ENCODE measurements at regions not wholly inside any gene's neighbourhood (a gene's known extent, or its start where the extent isn't known, plus 50 kb on each side); places are given as distances from the start of the nearest gene placed in this dataset.

GRCh38 chr1:245031041-245031440 is 123.7 kb upstream of the KIF26B start:
- Histone ChIP-seq H3K9me3 (replicated peaks; ENCODE audit: control insufficient read depth, low read depth, low read length) (no peaks in the 10 kb centered on the region), H3K36me3 (ENCODE audit: control insufficient read depth, insufficient read depth, low read length) (peaks cover 18% of the 10 kb centered on the region), H3K4me3 (ENCODE audit: low read length) (no peak overlapping the region), H3K27me3 (ENCODE audit: control insufficient read depth, insufficient read depth, low read length) (no peaks in the 10 kb centered on the region), H3K4me1 (ENCODE audit: control insufficient read depth, insufficient read depth, low read length) (no peaks in the 10 kb centered on the region), H3K27ac (ENCODE audit: low read length) (no peak overlapping the region)
- DNase-seq, result no peak
- no CpG with 5 or more reads among the region's 3 CpGs for WGBS (ENCODE audit: insufficient coverage)

- no peaks in the 10 kb centered on the region for H3K9me3 ChIP-seq (replicated peaks; ENCODE audit: control insufficient read depth, low read depth, low read length)
- no peaks in the 10 kb centered on the region for H3K4me1 ChIP-seq (ENCODE audit: control insufficient read depth, insufficient read depth, low read length)
- no peak overlapping the region for H3K27ac ChIP-seq (ENCODE audit: low read length)
- WGBS (ENCODE audit: insufficient coverage), result no CpG with 5 or more reads among the region's 3 CpGs
- H3K4me3 ChIP-seq (ENCODE audit: low read length), result no peak overlapping the region
- H3K27me3 ChIP-seq (ENCODE audit: control insufficient read depth, insufficient read depth, low read length), result no peaks in the 10 kb centered on the region
- no peak for DNase-seq
- peaks cover 16% of the 10 kb centered on the region for H3K36me3 ChIP-seq (ENCODE audit: control insufficient read depth, insufficient read depth, low read length)
These were observed 128.5 kb upstream of the KIF26B start for GRCh38 chr1:245026247-245026646.

- Histone ChIP-seq H3K36me3 (ENCODE audit: control insufficient read depth, insufficient read depth, low read length) (peaks cover 8% of the 10 kb centered on the region), H3K4me3 (ENCODE audit: low read length) (no peak overlapping the region), H3K27ac (ENCODE audit: low read length) (no peak overlapping the region), H3K9me3 (replicated peaks; ENCODE audit: control insufficient read depth, low read depth, low read length) (no peaks in the 10 kb centered on the region), H3K27me3 (ENCODE audit: control insufficient read depth, insufficient read depth, low read length) (no peaks in the 10 kb centered on the region), H3K4me1 (ENCODE audit: control insufficient read depth, insufficient read depth, low read length) (no peaks in the 10 kb centered on the region)
- WGBS (ENCODE audit: insufficient coverage), result 100% methylated on average over 1 of the region's 6 CpGs
- no peak for DNase-seq
These were observed 129.3 kb upstream of the KIF26B start for GRCh38 chr1:245025525-245025924.

- Histone ChIP-seq H3K4me1 (ENCODE audit: control insufficient read depth, insufficient read depth, low read length) (no peaks in the 10 kb centered on the region), H3K4me3 (ENCODE audit: low read length) (no peak overlapping the region), H3K36me3 (ENCODE audit: control insufficient read depth, insufficient read depth, low read length) (peaks cover 11% of the 10 kb centered on the region), H3K27me3 (ENCODE audit: control insufficient read depth, insufficient read depth, low read length) (no peaks in the 10 kb centered on the region), H3K27ac (ENCODE audit: low read length) (no peak overlapping the region), H3K9me3 (replicated peaks; ENCODE audit: control insufficient read depth, low read depth, low read length) (no peaks in the 10 kb centered on the region)
- WGBS (ENCODE audit: insufficient coverage), result 100% methylated on average over 2 of the region's 2 CpGs
- no peak for DNase-seq
These were observed 131.6 kb upstream of the KIF26B start for GRCh38 chr1:245023222-245023621.

- no peaks in the 10 kb centered on the region for H3K9me3 ChIP-seq (replicated peaks; ENCODE audit: control insufficient read depth, low read depth, low read length)
- no peak overlapping the region for H3K27ac ChIP-seq (ENCODE audit: low read length)
- WGBS (ENCODE audit: insufficient coverage), result no CpG with 5 or more reads among the region's 6 CpGs
- H3K4me3 ChIP-seq (ENCODE audit: low read length), result no peak overlapping the region
- H3K4me1 ChIP-seq (ENCODE audit: control insufficient read depth, insufficient read depth, low read length), result no peaks in the 10 kb centered on the region
- no peaks in the 10 kb centered on the region for H3K27me3 ChIP-seq (ENCODE audit: control insufficient read depth, insufficient read depth, low read length)
- DNase-seq, result no peak
- H3K36me3 ChIP-seq (ENCODE audit: control insufficient read depth, insufficient read depth, low read length), result peaks cover 9% of the 10 kb centered on the region
These were observed 134.8 kb upstream of the KIF26B start for GRCh38 chr1:245019910-245020486.

- WGBS (ENCODE audit: insufficient coverage), result no CpG with 5 or more reads among the region's 4 CpGs
- no peaks in the 10 kb centered on the region for H3K4me1 ChIP-seq (ENCODE audit: control insufficient read depth, insufficient read depth, low read length)
- no peaks in the 10 kb centered on the region for H3K9me3 ChIP-seq (replicated peaks; ENCODE audit: control insufficient read depth, low read depth, low read length)
- DNase-seq, result no peak
- H3K27ac ChIP-seq (ENCODE audit: low read length), result no peak overlapping the region
- H3K27me3 ChIP-seq (ENCODE audit: control insufficient read depth, insufficient read depth, low read length), result no peaks in the 10 kb centered on the region
- H3K36me3 ChIP-seq (ENCODE audit: control insufficient read depth, insufficient read depth, low read length), result peaks cover 7% of the 10 kb centered on the region
- H3K4me3 ChIP-seq (ENCODE audit: low read length), result no peak overlapping the region
These were observed 138.1 kb upstream of the KIF26B start for GRCh38 chr1:245016700-245017099.

- no peak for DNase-seq
- WGBS (ENCODE audit: insufficient coverage), result 82% methylated on average over 3 of the region's 3 CpGs
- Histone ChIP-seq H3K36me3 (ENCODE audit: control insufficient read depth, insufficient read depth, low read length) (peaks cover 10% of the 10 kb centered on the region), H3K4me1 (ENCODE audit: control insufficient read depth, insufficient read depth, low read length) (no peaks in the 10 kb centered on the region), H3K27ac (ENCODE audit: low read length) (no peak overlapping the region), H3K9me3 (replicated peaks; ENCODE audit: control insufficient read depth, low read depth, low read length) (no peaks in the 10 kb centered on the region), H3K27me3 (ENCODE audit: control insufficient read depth, insufficient read depth, low read length) (no peaks in the 10 kb centered on the region), H3K4me3 (ENCODE audit: low read length) (no peak overlapping the region)
These were observed 139.8 kb upstream of the KIF26B start for GRCh38 chr1:245015031-245015430.

- Histone ChIP-seq H3K4me3 (ENCODE audit: low read length) (no peak overlapping the region), H3K27ac (ENCODE audit: low read length) (no peak overlapping the region), H3K36me3 (ENCODE audit: control insufficient read depth, insufficient read depth, low read length) (peaks cover 11% of the 10 kb centered on the region), H3K4me1 (ENCODE audit: control insufficient read depth, insufficient read depth, low read length) (no peaks in the 10 kb centered on the region), H3K9me3 (replicated peaks; ENCODE audit: control insufficient read depth, low read depth, low read length) (no peaks in the 10 kb centered on the region), H3K27me3 (ENCODE audit: control insufficient read depth, insufficient read depth, low read length) (no peaks in the 10 kb centered on the region)
- DNase-seq, result no peak
- 100% methylated on average over 1 of the region's 3 CpGs for WGBS (ENCODE audit: insufficient coverage)
These were observed 140.3 kb upstream of the KIF26B start for GRCh38 chr1:245014247-245015029.

- Histone ChIP-seq H3K27me3 (ENCODE audit: control insufficient read depth, insufficient read depth, low read length) (no peaks in the 10 kb centered on the region), H3K4me3 (ENCODE audit: low read length) (no peak overlapping the region), H3K4me1 (ENCODE audit: control insufficient read depth, insufficient read depth, low read length) (no peaks in the 10 kb centered on the region), H3K9me3 (replicated peaks; ENCODE audit: control insufficient read depth, low read depth, low read length) (no peaks in the 10 kb centered on the region), H3K27ac (ENCODE audit: low read length) (no peak overlapping the region), H3K36me3 (ENCODE audit: control insufficient read depth, insufficient read depth, low read length) (peaks cover 4% of the 10 kb centered on the region)
- WGBS (ENCODE audit: insufficient coverage), result 95% methylated on average over 6 of the region's 8 CpGs
- no peak for DNase-seq
These were observed 144.7 kb upstream of the KIF26B start for GRCh38 chr1:245010018-245010614.

GRCh38 chr1:245008761-245009160 is 144.4 kb upstream of the HNRNPU start:
- H3K27me3 ChIP-seq (ENCODE audit: control insufficient read depth, insufficient read depth, low read length), result no peaks in the 10 kb centered on the region
- H3K36me3 ChIP-seq (ENCODE audit: control insufficient read depth, insufficient read depth, low read length), result peaks cover 4% of the 10 kb centered on the region

More at GRCh38 chr1:245008761-245009160, 144.4 kb upstream of the HNRNPU start:
- DNase-seq, result no peak
- Histone ChIP-seq H3K4me1 (ENCODE audit: control insufficient read depth, insufficient read depth, low read length) (no peaks in the 10 kb centered on the region), H3K27ac (ENCODE audit: low read length) (no peak overlapping the region), H3K9me3 (replicated peaks; ENCODE audit: control insufficient read depth, low read depth, low read length) (no peaks in the 10 kb centered on the region), H3K4me3 (ENCODE audit: low read length) (no peak overlapping the region)
- WGBS (ENCODE audit: insufficient coverage), result 100% methylated on average over 1 of the region's 5 CpGs

All from muscle of leg (tissue), 3 donors.